Sigmoid colon (tissue), 4 donors: ENCODE measurements at regions not wholly inside any gene's neighbourhood (a gene's known extent, or its start where the extent isn't known, plus 50 kb on each side); places are given as distances from the start of the nearest gene placed in this dataset.

Experiments
- CTCF ChIP-seq, 4 experiments: fragments of 450-650 bp in 3 of 4; fragments of 200-600 bp in 1 of 4; IDR thresholded peaks; one replicate each; pipeline ENCODE4 v1.5.1; 2016 to 2019; ENCODE audit warnings: antibody characterized with exemption in 4 of 4, mild to moderate bottlenecking in 3 of 4, moderate library complexity in 2 of 4
- EP300 ChIP-seq, 4 donors: sonication (generic); formaldehyde crosslinking; IDR thresholded peaks; one replicate each; pipeline ENCODE4 v1.6.1; 2017; ENCODE audit warnings: antibody characterized with exemption in 4 of 4
- POLR2A ChIP-seq, 2 donors: fragments of 450-650 bp; IDR thresholded peaks; one replicate each; pipeline ENCODE4 v1.6.1; 2016; ENCODE audit warnings: antibody characterized with exemption in 2 of 2, mild to moderate bottlenecking in 2 of 2, moderate library complexity in 2 of 2
- POLR2AphosphoS5 ChIP-seq, 4 donors: sonication (generic); formaldehyde crosslinking; IDR thresholded peaks; one replicate each; pipeline ENCODE4 v1.6.1; 2017; ENCODE audit warnings: antibody characterized with exemption in 4 of 4

GRCh38 chr20:50317609-50318008 lies 127.0 kb downstream of the CEBPB start:
- no peak for TF ChIP-seq CTCF (IDR thresholded peaks at IDR 0.05)
- no peak for TF ChIP-seq POLR2AphosphoS5 (IDR thresholded peaks at IDR 0.05)
- no peak for TF ChIP-seq POLR2A (IDR thresholded peaks at IDR 0.05)
- no peak for TF ChIP-seq EP300 (IDR thresholded peaks at IDR 0.05)
